Putamen (tissue), 1 donor: ENCODE measurements at regions not wholly inside any gene's neighbourhood (a gene's known extent, or its start where the extent isn't known, plus 50 kb on each side); places are given as distances from the start of the nearest gene placed in this dataset.
"Not testable (repeated sequence)": the region's sequence is repeated elsewhere in the genome, so short reads cannot be mapped to it uniquely, and the experiment has no call there.

Experiments used
- DNase-seq: peaks from one replicate; pipeline ENCODE4 v3.0.0-alpha.2; 2016; ENCODE audit warnings: low spot score

DNA sequence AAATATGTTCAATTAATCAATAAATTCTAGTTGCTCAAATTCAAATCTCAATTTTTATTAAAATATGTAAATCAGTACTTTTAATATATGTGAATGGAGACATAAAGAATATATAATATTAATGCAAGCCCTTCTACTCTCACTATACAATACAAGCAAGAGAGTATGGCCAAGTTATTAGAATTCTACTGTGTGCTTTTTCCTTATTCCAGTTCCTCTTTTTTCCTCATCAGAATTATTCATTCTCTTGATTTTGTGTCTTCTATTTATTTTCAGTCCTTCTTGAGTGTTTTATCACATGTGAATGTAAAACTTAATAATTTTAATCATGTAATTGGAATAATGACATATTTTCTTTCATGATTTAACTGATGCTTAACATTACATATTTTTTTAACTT, 276.8 kb downstream of the PCDH20 start:
- DNase-seq: no peak

DNA sequence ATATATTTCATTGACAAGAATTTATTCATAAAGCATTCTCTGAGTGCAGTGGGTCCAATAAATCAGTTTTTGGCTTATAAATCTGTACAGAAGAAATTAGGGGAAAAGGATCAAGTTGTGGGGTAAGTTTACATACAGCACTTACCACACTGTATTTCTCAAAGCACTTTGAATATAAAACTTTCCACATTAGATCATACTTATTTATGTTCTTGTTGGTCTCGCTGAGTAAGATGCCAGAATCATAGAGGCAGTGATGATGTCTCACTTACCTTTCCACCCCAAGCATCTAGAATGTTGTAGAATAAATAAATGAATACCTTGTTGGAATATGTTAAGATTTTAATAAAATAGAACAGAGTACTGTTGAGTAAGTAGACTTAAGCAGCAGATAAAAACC, 279.1 kb downstream of the PCDH20 start:
- no peak for DNase-seq

DNA sequence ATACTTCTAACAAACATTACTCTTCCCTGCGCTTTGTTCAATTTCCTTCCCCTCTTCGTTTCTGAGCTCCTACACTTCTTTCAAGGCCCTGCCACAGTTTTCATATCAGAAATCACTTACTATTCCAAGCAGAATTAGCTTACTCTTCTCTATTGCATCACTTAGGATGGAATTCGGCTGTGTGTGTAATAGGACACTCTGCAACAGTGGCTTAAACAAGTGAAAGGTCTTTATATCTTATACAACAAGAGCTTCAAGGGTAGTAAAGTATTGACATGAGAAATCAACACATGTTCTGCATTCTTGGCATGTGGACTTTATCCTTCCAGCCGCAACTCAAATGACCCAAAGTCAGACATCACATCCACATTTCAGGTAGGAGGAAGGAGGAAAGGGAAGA, 279.6 kb downstream of the PCDH20 start:
- DNase-seq: no peak

DNA sequence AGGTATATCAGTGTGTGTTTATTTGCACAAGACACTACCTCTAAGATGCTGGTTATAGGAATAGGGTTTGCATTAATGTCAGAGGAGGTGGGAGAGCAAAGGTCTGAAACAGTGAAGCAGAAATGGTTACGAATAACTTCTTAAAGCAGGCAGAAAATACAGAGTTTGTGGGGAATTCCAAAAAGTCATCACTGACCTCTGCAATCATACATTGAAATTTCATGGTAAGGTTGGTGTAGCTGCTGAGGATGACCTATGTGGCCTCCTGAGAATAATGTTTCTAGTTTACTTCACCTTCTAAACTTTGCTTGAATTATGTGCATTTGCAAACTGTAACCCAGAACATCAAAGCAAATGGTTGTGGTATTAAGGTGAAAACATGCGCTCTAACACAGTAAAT, 280.1 kb downstream of the PCDH20 start:
- no peak for DNase-seq

DNA sequence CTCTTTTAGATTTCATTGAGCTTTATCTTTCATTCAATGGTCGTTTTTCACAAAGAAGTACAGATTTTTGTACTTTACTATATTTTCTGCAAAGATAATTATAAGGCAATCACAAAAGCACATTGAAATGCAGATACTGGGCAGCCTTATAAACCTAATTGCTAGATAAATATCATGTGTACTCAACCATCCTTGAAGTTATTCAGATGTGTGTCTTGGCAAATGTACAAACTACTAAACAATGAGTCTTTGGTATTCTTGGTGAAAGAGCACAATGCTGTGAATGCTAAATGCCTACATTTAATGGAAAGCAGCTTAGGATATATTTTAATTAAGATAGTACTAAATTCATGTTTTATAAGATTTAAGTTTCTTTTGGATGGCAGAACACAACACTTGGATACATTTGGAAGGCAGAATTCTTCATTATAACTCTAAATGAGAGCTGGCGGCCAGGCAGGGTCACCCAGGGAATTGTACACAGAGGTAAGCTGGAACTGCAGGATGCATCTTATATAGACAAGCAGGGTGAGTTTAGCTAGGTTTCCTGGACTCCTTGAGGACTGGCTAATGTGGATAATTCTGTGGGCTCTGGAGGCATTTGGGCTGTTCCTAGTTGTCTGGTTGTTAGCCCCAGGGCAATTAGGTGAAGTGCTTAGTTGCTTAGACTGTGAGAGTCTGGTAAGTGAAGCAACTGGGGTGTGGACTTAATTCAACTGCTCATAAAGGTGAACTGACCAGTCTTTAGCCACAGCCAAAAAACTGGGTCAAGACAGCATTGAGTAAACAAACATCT, 286.6 kb downstream of the PCDH20 start:
- no peak for DNase-seq

DNA sequence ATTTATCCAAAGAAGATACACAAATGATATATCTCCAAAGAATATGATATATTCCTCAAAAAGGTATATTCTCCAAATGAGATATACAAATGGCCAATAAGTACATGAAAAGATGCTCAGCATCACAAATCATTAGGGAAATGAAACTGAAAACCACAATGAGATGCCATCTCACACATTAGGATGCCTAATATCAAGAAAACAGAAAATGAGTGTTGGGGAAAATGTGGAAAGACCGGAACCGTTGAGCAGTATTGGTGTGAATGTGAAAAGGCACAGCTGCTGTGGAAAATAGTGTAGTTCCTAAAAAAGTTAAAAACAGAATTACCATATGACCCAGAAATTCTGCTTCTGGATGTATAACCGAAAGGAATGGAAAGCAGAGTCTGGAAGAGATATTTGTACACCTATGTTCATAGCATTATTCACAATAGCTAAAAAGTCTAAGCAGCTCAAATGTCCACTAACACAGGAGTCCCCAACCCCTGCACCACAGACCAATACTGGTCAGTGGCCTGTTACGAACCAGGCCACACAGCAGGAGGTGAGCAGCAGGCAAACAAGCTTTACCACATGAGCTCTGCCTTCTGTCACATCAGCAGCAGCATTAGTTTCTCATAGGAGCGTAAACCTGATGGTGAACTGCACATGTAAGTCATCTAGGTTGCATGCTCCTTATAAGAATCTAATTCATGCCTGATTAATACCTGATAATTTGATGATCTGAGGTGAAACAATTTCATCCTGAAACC, 291.9 kb downstream of the PCDH20 start:
- DNase-seq: no peak

DNA sequence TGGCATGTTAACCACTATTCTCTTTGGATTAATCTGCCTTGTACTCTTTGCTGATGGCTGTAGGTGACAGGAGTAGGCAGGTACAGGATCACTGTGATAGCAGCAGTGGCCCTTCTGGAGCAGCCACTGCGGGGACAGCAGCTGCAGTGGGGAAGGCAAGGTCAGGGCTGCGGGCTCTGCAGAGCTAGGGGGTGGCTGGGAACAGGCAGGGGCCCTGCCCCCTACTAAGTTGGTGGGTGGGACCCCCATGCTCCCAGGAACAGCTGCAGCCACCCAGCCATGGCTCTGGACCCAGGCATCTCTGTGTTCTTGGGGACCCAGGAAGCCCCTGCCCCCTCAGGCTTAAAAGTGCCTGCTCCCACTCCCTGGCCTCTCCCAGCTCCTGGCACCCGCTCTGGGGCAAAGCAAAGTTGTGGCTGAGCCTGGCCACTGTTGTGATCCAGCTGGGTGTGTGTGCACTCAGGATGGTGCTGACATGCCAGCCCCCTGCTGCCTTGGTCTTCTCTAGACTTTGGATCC, 302.4 kb downstream of the PCDH20 start:
- DNase-seq: no peak

DNA sequence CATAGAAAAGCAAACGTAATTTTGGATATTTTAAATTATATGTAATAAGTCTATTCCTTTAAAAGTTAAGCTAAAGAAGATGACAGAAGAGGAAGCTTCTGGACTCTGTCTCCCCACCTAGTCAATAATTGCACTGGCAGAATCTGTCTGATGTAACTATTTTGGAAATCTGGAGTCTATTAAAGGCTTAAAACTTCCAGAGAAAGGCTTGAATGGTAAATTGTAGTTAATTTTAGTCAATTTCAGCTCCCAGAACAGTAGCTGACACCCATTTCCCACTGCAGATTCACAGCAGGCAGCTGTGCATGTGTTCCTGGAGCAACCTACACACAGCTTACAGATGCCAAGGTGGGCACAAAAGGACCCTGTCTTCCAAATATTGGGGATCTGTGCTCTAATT, 304.1 kb downstream of the PCDH20 start:
- no peak for DNase-seq

DNA sequence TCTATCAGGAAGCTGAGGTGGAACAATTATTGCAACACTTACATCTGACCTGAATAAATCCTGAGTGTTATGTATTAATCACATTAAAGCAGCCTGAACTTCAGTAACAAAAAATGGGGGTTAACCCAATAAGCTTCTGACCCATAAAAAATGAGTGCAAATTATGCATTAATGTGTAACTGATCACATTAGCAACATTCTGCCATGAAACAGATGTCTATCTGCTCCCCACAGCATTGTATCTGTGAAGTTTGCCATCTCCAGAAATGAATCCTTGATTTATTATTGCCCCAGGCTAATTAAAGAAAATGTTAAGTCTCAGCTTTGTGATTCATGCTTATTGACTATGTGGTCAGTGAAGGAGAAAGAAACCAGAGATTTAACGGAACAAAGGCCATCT, 304.9 kb downstream of the PCDH20 start:
- no peak for DNase-seq

DNA sequence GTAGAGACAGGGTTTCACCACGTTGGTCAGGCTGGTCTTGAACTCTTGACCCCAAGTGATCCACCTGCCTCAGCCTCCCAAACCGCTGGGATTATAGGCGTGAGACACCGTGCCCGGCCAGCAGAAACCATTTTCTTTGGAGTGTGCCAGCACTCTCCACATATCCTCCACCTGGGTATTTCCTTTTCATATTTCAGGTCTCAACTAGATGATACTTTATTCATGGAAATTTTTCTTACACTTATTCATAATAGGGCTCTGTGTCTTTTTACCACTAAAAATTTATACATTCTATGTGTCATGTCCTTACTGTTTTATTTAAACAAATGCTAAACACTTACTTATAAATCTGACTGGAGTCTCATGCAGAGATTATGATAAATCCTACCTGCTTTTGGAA, 305.9 kb downstream of the PCDH20 start:
- no peak for DNase-seq

DNA sequence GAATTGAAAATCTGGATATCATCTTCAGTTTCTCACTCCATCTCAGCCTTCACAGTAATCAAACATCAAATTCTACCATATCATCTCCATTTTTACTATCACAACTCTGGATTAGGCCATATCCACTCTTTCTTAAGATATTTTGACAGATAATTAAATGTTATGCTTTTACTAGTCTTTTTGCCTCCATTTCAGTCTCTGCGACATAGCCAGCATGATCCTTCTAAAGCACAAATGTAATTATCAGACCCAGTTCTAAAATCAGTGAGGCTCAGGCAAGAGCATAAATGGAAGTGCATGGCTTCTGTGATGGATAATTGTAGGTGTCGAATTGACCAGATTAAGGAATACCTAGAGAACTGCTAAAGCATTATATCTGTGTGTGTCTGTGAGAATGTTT, 307.7 kb downstream of the PCDH20 start:
- DNase-seq: no peak

DNA sequence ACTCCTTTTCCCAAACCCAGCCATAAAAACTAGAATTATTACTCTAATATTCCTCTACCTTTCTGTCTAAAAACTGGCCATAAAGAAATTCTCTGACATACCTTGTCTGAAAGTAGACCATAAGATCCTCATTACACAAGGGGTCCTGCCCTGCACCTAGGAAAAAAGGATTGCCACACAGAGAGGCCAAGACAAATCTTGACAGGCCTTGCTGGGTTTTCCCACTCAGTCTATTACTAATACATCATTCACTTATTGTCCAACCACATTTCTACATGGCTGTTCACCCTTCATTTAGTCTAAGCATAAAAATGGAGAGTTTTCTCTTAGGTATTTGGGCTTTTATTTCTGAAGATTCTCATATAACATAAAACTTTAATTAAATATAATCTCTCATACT, 319.8 kb downstream of the PCDH20 start:
- DNase-seq: no peak

DNA sequence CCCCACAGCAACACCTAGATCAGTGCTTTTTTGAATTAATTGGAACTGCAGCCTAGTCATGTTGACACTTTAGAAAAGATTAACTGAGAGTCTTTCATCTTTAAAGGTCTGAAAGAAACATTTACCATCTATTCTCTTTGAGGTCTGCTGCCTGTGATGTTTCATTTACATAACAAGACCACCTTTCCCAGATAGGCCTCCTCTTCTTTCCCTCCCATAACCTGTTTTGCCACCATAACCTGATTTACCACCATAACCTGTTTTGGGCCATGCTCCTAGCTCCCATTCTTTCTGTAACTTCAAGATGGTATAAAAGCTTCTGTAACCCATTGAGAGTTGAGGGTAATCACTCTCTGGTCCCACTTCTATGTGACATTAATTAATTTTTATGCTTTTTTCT, 320.8 kb downstream of the PCDH20 start:
- DNase-seq: no peak

DNA sequence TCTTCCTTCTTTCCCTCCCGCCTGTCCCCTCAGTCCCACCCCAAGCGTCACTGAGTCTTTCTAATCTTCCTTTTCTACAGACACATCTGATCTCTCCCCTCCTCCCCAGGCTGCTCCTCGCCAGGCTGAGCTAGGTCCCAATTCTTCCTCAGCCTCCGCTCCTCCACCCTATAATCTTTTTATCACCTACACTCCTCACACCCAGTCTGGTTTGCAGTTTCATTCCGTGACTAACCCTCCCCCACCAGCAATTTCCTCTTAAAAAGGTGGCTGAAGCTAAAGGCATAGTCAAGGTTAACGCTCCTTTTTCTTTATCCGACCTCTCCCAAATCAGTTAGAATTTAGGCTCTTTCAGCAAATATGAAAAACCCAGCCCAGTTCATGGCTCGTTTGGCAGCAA, 325.8 kb downstream of the PCDH20 start:
- DNase-seq: not testable (repeated sequence)

DNA sequence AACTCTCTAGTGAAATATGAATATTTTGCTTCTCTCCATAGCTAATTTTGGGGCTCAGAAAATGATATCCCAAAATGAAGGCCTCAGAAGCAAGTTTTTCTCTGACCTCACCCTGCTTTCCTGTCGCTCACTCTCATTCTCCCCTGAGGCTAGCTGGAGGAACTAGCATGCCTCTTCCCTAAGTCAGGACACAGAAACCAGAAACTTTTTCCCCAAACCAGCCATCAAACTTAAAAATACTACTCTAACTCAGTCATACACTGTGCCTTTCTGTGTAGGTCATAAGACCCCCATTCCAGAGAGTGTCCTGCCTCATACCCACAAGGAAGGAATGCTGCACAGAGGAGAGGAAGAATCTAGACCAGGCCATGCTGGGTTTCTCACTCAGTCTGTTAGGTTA, 329.6 kb downstream of the PCDH20 start:
- no peak for DNase-seq

DNA sequence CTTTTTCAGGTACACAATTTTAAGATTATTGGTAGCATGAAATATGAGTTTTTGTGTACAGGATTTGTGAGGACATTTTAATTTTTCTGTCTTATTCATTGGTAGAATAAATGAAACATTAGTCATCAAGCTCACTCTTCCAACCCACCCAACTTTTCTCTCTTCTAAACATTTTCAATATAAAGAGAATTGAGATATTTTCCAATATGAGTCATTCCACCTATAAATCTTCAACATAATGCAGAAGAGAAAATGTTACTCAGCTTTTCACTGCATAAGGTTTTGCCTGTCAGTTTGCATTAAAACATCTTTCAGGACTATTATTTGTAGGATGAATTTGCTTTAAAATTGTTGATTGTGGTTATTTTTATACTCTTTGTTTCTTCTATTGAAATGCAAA, 330.7 kb downstream of the PCDH20 start:
- DNase-seq: peak; percentile 16

DNA sequence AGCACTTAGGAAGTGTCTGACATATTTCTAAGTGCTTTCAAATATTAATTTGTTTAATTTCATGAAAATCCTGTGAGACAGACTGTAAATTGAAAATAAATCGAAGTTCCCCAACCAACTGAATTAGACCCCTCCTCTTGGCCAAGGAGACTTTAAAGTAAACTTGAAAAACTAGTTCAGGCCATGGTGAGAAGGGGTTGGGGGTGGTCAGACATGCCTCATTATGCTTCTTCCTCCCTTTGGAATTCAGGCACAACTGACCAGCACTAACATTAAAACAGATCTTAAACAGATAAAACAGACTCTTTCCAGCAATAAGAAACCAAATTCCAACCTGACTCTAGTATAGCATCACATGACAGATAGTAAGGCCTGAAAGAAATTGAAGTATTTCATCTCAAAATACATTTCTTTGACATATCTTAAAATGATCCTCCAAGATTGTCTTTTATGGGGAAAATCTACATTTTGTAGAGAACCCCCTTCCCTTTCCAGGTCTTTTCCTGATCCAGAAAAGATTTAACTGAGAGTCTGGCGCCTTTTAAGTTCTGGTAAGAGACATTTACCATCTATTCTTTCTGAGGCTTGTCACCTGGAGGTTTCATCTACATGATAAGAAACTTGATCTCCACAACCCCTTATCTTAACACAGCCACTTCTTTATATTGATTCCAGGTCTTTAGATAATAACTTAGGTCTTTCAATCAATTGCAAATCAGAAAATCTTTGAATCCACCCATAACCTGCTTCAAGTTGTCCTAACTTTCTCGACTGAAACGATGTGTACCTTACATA, 336.5 kb downstream of the PCDH20 start:
- DNase-seq: no peak

DNA sequence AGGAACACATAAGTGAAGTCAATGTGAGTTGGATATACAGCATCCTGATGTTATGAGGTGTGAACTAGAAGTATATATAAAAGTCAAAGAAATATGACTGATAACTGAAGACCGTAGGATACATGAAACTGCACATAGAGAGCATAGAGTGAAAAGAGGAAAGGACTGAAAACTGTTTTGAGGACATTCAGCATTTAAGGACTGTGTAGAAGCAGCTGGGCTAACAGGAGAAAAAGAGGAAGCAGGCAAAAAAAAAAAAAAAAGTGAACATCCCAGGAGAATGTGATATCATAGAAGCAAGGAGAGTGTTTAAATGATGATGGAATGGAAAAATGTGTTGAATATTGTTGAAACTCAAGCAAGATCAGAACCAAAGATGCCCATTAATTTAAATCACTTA, 363.5 kb downstream of the PCDH20 start:
- DNase-seq: no peak

DNA sequence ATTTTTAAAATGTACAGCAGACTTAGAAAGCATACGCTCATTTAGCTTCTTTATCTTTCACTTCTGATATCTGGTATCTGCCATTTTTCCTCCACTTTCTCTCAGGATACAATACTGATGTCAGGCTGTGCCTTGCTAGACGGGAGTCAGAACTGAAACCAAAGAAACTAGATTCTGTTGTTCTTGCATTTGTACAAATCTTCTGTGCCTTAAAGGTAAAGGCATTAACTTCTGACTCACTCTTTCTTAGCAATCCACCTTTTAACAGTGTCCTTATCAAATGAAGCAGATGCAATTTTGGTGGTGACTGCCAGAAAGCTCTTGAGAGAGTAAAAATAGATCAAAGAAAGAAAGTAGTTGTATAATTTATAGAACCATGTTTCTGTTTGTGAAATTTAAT, 370.4 kb downstream of the PCDH20 start:
- DNase-seq: no peak

DNA sequence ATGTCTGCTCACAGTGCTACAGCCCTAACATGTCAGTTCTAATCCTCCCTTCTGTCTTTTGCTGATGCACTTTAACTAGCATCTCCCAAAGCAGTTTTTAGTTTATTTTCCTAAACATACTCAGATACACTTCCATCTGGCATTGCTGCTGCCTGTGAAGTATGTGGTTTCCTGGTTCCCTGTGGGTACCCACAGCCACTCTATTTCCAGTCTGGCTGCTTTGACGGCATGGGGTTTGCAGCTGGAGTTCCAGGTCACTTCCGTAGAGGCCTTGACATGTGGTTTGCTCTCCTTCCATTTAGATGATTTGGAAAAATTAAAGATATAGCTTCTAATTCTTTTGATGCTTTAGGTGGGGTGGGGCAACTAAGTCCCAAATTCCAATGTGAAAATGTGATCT, 375.5 kb downstream of the PCDH20 start:
- DNase-seq: no peak

DNA sequence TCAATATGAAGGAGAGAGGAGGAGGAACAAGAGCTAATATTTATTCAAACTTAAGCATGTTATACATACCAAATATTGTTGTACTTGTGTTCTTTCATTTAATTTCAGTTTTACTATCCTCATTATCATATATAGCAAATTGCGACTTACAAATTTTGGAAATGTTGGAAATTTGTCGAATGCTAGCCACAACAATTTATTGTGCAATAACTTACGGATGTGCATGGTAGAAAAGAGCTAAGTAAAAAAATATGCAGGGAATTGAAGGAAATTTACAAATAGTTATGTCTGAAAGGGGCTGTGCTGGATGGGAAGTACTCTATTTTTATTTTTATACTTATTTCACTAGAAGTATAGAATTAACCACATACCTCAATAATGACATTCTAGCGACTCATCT, 376.3 kb downstream of the PCDH20 start:
- no peak for DNase-seq

DNA sequence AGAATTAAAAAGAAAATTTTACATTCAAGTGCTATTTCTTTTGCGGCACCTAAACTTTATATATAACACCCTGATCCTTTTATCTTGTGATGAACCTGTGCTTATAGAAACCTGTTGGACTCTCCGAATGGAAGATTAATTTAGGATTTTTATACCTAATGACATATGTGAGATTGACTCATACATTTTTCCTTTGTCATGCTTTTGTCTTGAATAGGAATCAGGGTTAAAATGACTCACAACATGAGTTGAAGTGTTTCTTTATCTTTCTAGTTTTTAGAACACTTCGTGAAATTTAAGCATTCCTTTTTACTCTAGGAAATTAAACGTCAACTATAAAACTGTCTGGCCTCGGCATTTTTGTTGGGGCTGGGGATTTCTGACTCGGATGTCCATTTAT, 378.9 kb downstream of the PCDH20 start:
- no peak for DNase-seq

DNA sequence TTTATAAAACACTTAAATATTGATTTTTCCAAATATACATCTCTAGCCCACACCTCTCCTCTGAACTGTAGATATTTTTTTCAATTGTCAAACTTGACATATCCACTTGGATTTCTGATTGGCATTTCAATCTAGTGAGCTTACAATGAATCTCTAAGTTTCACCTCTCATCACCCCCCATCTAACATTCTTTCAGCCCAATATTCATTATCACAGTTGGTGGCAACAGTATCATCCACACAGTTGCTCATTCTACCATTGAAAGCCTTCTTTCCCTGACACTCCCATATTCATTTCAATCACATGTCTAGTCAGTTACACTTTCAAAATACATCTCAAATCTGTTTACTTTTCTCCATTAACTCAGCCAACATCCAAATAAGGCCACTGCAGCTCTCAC, 385.2 kb downstream of the PCDH20 start:
- no peak for DNase-seq
